Left kidney (tissue), 1 donor: ENCODE measurements at regions not wholly inside any gene's neighbourhood (a gene's known extent, or its start where the extent isn't known, plus 50 kb on each side); places are given as distances from the start of the nearest gene placed in this dataset.

Experiments used
- DNase-seq: peaks from one replicate; pipeline ENCODE4 v3.0.0-alpha.2; 2013

DNA sequence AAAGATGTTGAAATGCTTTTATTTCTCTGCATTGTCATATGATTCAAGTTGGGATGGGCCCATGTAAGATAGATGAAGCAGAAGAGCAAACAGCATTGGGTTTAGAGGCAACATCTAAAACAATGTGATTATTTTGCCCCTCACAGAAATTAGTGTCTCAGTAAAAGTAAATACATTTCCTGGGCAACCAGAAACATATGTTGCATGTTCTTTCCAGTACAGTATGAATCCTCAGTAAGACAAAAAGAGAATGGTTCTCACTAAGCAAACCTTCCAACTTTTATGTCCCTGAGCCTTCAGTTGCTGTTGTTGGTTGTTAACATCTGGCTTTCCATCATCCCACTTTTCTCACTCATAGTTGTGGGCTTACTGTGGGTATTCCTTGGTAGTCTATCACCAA, 222.5 kb upstream of the PRPS1L1 start:
- DNase-seq = no peak

DNA sequence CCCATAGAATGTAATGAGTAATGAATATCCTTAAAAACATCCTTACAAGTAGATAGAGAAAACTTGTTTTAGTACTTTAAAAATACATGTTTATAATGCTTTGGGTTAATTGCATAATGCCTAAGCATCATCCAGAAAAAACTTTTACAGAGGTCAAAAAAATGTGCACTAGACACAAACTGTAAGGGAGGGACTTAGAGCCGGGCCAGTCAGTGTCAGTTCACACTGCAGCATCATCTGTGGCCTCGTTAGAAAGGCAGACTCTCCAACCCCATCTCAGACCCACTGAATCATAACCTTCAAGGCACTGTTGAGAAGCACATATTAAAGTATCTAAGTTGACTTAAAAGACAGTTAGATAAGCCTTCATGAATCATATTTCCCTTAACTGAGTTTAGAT, 230.1 kb upstream of the PRPS1L1 start:
- DNase-seq = no peak

DNA sequence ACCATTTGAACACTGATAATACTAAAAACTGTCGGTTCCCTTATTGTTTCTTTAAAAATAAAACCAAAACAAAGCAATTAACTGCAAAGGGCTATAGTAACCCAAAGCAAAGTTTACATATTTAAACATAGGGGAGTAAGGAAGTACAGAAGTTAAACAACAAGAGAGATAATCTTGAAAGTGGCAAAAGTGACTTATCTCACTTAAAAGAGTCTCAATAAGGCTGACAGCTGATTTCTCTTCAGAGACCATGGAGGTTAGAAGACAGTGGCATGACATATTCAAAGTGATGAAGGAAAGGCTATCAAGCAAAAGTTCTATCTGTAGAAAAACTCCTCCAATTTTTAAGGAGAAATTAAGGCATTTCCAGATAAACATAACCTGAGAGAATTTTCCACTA, 233.5 kb upstream of the HDAC9 start:
- no peak for DNase-seq

DNA sequence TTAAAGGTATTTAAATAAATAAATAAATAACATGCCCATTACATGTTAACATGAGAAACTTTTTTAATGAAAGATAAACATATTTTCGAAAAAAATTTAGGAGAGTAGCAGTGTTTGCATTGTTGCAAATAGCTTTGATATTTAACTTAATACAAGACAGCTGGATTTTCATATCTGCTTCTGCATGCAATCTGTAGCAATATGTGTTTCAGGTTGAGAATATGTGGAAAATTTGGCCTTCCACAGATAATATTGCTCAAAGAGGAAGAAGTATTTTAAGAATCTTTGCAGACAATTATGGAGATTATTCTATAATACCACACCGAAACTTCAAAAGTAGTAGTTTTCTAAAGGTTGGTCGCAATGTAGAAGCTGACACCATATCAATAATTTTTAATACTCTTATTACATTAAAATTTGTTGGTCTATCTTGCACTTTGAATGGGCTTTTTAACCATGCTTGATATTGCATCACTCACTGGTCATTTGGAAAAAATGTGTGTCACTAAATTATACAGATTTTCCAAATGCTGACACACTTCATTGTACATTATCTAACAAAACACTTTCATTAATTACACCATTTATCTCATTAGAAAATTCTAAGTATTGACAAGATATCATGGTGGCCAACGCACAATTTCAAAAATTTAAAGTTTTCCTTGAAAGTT, 229.8 kb upstream of the HDAC9 start:
- DNase-seq = no peak

DNA sequence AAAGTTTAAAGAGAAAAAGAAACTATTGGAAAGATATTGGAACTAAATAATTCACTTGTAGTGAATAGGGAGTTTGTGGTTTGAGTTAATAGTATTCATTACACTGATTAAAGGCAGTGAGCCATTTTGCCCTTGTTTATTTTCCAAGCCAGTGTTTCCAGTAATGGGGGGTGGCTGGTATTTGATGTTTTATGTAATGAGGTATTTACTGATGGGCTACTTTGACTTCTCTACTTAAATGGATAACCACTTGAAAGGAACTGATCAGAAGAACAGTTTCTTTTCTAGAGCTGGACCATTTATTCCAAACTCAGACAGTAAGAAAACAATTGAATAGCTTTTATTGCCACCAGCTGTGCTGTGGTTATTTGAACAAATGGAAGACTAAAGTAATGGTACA, 227.0 kb upstream of the HDAC9 start:
- DNase-seq = no peak

DNA sequence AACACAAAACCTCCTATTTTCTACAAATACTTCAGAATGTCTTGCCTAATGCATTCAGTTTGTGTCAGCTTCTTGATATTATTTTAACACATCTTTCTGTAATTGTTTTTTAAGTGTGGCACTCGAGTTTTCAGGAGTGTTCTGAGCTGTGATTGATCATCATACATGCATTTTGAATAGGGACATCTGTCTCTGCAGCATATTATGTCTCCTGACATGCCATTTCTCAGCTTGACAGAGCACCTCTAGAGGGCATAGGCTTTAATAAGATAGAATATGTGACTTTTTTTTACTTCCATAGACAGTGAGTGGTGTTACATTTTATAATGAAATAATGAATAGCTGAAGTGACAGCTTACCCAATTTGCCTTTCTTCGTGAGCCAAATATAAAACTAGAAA, 219.2 kb upstream of the HDAC9 start:
- no peak for DNase-seq

DNA sequence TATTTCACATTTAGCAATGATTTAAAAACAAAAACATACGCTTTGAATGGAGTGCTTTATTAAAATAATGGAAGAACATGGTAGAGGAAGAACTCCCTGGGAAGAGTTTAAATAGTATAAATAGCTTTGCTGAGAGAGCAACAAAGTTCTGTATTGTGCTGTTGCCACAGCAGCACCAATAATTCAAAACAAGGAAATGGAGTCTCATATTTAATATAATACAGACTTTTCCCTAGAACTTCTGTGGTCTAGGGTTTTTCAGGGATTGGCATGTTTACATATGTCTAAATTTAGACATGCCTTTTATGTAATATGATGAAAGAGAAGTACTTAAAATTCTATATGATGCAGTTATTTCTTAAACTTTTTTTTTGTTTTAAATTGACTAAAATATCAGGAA, 217.2 kb upstream of the HDAC9 start:
- DNase-seq = no peak

DNA sequence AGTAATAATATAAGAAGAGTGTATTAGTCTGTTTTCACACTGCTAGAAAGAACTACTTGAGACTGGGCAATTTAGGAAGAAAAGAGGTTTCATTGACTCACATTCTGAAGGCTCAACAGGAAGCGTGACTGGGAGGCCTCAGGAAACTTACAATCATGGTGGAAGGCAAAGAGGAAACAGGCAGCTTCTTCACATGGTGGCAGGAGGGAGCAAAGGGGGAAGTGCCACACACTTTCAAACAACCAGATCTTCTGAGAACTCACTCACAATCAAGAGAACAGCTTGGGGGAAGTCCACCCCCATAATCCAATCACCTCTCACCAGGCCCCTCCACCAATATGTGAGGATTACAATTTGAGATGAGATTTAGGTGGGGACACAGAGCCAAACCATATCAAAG, 212.5 kb upstream of the HDAC9 start:
- DNase-seq = no peak

DNA sequence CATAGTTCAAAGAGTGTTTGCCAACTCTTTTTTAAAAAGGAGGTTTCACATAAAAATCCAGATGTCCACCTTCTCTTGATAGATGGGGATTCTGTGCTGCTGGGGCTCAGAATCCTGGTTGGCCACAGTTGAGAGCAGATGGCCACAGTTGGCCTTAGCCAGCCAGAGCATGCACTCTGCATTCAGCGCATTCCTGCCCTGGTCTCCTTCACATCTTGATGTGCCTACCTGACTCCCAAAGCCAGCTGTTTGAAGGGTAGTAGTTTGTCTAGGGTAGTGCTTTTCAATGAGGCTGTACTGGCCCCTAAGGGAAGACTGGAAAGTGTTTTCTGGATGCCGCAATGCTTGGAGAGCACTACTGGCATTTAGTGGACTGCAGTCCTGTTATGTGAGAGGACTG, 208.1 kb upstream of the HDAC9 start:
- no peak for DNase-seq

DNA sequence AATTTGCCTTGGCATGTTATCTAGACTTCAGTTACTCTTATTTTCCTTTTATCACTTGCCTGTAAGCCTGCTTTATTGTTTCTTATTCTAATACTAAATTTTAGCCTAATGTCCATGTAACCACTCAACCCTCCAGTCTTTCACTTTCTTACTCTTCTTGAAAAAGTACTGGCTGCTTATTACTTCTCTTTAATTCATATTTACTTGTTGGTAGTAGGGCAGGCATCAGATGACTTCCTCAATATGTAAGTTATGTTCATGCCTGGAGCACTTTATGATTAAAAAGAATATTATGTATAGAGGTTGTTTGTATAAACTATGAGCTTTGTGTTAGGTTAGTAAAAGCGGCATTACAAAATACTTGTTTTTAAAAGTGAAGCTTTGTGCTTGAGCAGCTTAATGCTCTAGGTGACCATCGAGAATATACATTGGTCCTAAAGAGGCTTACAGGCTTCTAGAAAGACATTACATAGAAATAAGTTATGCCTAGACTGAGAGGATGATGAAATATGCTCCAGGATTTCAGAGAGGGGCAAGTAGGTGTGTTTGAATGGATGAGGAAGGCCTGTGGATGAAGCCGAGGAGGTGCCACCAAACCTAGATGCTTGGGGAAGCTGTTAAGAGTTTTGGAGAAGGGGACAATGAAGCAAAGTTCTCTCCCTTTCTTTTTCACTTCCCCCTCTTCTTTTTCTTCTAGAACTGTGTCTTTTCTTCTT, 207.1 kb upstream of the HDAC9 start:
- no peak for DNase-seq

DNA sequence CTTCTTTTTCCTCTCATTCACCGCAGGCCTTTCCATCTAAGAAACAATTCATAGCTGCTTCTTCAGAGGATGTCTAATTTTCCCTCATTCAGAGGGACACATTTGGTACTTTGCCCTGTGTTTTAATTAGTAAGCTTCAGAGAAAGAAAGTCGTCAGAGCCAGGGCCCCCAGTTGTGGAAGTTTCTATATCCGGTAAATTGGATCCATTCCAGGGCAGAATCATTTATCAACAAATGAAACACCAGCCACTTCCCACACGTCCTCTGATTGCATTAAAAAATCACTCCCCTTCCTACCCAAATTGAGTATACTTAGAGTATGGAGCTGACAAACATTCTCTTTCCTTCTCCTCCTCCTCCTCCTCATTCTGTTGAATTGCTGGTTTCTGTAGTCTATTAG, 205.8 kb upstream of the HDAC9 start:
- DNase-seq = no peak

DNA sequence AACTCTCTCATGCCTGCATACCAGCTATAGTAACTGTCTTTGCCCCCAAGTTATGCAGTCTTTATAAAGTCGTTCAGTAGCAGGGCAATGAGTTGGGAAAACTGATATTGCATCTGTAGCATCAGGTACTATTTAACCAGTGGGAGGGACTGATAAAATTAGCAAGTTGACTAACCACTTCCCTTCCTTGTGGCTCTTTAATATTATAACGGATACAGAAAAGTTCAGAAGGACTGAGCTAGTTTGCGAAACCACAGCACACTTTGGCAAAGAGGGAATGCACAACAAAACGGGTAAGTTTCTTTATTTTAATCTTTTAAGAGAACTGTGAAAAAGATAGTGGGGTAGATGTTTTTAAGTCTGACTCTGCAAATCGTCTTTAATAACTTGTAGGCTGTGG, 205.3 kb upstream of the HDAC9 start:
- no peak for DNase-seq

DNA sequence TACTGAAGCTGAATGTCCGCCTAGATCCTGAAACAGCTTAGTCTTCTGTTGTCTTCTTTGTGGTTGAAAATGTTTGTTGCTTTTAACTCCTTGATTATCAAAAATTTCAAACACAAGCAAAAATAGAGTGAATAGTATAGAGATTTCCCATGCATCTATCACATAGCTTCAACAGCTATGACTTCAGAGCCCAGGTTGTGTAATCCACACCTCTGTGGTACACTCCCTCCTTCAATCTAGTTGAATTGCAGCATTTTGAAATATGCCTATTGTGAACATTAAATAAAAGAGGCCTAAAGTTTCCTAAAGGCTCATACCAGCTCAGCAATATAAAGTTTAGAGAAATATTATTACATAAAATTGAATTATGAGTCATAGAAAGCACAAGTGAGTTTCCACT, 204.7 kb upstream of the HDAC9 start:
- no peak for DNase-seq

DNA sequence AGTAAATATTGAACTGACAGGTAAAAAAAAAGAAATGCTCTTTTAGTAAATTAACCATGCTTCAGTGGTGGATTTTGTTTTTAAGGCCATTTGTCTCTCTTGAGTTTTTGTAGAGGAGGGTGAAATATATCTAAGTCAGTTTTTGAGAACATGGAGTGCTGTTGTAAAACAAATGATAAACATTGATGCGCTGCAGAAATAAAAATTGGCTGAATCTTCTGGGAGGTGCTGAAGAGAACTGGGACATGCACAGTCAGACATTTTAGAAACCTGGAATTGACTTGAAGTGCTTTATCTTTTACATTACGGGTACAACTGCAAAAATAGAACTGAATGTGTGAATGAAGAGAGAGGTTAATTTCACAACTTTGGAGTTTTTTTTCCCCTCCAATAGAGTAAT, 203.0 kb upstream of the HDAC9 start:
- DNase-seq = no peak

DNA sequence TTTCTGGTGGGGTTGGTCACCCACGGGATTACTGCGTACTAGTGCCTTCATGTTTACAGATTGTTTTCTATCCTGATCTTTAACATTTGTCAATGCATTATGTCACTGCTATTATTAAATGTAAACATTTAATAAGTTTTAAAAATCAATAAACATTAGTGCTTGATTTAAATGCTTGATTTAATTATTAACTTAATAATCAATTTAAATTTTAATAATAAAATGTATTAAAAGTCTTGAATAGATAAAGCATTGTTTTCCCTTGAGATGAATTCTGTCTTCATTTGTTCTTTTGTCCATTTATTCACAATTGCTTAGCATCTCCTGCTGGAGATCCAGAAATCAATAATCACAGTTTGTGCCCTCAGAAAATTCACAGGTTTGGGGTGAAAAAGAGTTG, 201.8 kb upstream of the HDAC9 start:
- no peak for DNase-seq

DNA sequence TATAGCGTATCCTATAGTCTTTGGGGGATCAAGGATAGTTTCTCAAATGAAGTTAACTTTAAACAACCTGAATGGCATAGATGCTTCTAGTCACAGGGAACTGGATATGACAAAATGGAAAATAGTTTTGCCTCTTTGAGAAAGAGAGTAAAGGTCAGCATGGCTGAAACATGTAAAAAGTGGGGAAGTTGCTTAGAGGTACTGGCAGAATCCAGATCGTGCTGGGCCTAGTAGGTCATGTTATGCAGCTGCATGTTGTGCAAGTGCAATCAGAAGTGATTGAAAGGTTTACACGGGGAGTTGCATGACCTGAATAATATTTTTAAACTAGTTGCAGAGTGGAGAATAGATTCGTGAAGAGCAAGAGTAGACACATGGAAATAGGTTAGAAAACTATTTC, 201.1 kb upstream of the HDAC9 start:
- no peak for DNase-seq

DNA sequence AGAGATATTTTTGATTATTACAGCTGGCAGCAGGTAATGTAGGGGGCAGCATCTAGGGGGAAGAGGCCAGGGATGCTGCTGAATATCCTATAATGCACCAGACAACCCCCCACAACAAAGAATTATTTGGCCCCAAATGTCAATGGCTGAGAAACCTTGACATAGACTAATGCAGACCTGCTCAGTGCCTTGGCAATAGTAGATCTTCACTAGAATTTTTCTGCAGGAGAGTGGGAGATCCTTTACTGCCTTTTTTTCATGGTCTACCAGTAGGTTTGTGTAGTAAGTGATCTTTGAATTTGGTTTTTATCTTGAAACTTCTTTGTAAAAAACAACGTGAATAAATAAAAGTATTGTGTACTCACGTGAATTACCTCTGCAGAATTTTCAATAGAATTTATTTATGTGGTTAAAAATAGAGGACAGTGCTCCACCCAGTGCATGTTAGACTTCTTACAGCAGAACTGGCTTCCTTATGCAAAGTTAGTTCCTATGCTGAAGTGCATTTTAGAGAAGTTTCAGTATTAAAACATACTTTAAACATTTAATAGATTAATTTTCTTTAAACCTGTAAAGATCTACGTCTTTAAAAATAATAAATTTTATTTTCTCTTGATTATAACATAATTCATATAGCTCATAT, 199.6 kb upstream of the HDAC9 start:
- DNase-seq = no peak

DNA sequence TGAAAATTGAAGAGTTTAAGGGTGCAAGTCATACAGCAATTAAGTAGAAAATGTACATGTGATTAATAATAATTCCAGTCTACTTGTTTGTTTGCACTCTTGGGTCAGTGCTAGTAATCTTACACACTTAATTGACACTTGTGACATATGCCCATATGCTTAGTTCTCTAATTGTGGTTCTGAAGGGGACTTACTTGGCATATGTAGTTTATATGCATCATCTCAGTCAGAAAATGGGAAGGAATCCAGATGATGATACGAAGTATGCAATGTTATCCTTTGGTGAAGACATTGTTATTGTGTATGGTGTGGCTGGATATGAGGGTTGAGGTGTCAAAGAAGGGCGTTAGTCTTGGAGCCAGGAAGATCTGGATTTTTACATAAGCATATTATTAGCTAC, 193.5 kb upstream of the HDAC9 start:
- DNase-seq = no peak

DNA sequence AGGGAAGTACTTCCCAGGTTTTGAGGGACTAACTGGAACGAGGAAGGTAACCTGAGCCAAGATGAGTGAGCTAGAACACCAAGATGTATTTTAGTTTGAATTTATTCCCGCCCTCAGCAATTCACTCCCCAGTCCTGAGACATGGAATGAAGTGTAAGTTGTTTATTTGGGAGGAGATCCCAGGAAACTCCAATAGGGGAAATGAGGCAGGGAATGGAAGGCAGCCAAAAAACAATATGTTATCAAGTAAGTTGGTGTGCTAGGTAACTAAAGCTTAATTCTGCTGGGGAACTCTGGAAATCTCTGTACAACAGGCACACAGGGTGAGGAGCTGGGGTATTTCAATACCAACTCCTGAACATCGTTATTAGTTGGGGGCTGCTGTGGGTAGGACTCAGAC, 189.7 kb upstream of the HDAC9 start:
- DNase-seq = no peak

DNA sequence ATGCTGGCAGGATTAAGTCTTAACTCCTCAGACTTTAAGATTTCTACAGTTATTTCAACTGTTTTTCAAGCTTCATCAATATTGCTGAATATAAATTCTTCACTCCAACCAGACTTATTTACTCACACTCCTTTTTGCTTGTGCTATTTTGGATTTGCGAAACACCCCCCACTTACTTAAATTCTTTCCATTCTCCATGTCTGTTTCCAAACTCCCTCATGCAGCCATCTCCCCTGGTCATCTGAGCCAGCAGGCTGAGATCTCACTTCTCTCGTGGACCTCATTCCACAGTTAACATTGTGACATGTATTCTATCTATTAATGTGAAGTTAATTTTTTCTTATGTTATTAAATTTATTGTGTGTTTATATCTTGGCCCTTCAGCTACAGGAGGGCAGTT, 188.9 kb upstream of the HDAC9 start:
- DNase-seq = no peak

DNA sequence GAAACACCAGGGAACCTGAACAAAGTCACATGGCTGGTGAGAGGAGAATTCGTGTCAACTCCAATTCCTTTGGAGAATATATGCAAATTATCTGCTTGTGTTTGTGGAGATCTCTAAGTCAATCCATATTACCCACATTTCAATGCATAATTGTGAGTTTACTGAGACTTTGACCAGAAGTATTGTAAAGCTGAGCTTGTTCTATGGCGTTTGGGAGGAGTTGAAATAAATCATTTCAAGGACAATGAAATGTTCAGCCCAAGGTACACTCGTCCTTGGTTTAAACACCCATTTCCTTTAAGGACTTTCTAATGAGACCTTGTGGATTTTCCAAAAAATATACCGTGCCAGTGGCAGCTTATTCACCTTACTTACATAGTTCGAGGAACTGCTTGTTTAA, 186.6 kb upstream of the HDAC9 start:
- no peak for DNase-seq

DNA sequence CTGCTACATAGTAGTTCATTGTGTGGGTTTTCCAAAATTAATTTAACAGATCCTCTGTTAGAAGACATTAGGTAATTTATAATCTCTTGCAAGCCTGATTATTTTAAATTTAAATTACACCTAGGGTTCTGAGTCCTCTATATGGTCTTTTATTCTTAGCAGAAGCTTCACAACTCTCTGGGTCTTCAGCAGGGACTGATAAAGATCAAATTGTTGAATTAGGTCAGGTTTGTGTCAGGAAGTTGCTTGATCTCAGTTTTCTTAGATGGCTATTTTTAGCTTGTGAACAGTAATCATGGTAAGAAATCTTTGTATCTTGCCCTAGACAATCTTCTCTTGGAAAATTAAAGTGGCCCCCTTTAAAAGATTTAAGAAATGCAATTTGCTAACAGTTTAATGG, 183.1 kb upstream of the HDAC9 start:
- no peak for DNase-seq

DNA sequence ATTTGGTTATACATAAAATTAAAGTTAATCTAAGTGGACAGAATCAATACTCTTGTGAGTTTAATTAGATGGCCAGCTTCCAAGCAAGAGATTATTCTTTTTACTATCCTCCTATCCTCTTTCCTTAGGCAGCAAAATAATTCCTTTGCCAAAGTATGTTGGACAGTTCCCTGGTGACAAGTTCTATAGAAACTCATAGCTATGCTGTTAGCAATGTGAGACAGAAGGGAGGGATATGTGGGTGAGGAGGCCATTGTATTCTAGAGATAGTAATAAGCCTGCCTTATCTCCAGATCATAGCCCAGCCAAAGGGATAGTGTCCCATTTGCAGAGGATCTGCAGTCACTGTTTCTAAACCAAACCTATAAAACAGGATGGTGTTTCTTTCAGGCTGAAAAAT, 181.6 kb upstream of the HDAC9 start:
- no peak for DNase-seq

DNA sequence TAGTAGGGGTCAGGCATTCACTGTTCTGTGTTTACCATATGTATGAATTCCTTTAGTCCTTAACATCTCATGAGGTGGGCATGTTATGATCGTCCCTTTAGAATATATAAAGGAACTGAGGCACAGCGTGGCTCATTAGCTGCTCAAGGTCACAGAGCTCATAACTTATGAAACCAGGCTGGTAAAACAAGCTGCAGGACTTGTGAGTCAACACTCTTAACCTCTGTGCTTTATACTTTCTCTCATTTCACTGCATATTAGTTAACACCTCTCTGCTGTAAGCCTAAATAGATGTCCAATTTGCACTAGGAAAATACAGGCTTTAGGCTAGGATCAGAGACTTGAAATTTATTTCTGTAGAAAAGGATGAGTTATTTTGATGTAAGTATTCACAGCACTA, 180.3 kb upstream of the HDAC9 start:
- no peak for DNase-seq
